Stimulated activated CD4-positive, alpha-beta T cell treated with anti-CD3 and anti-CD28 coated beads, Interleukin-2, amount 100 ng/mL, for 4 hours (primary cell): ENCODE measurements at regions not wholly inside any gene's neighbourhood (a gene's known extent, or its start where the extent isn't known, plus 50 kb on each side); places are given as distances from the start of the nearest gene placed in this dataset.

Experiments
- DNase-seq: peaks from one replicate; pipeline ENCODE4 v3.0.0-alpha.2; 2020; ENCODE audit warnings: low read depth

DNA sequence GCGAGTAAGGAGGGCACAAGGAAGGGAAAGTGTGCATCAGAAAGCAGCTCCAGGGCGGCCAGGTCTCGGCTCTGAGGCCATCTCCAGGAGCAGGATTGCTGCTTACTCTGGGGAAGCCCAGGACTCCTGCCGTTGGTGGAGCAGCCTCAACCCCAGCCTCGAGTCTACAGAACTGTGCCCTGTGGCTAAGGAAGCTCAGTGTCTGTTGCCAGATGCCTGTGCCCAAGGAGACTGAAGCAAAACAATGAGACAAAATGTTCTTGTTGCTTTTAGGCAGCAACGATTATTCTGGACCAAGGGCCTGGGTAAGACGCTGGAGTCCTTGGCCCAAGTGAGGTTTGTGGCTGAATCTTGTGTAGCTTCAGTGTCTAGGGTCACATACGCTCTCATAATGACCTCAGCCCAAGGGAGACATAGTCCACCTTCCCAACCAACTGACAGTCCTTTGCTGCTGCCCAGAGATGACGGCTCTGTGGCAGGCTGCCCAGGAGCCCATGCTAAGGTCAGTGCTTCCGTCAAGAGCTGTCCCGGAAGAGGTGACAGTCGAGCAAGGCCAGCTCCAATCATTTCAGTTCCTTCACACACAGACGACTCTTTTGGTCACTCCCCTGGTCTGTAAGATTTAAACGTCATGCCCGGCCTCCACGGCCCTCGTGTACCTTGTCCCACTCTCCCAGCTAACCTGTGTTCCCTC lies 223.8 kb downstream of the TTC32 start:
- no peak for DNase-seq

DNA sequence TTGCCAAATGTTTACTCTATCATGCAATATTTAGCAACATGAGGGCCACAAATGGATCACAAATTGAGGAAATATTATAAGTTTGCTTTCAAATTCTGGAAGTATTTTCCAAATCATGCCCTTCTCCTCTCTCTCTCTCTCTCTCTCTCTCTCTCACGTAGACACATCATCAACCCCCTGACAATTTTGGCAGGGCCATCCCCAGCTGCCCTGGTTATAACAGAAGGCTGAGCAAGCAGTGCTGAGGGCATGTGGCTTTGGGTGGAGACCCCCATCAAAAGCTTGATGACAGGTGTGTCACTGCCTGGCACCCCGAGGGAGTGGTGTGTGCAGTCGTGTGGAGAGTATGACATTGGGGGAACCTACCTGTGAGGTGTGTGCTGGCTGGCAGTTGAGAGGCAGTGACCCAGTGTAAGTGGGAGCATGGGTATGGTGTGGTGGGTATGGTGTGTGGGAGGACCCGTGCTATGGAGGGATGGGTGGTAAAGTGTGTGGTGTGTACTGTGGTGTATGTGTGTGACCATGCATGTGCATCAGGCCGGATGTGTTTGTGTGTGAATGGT lies 224.5 kb downstream of the TTC32 start:
- no peak for DNase-seq

DNA sequence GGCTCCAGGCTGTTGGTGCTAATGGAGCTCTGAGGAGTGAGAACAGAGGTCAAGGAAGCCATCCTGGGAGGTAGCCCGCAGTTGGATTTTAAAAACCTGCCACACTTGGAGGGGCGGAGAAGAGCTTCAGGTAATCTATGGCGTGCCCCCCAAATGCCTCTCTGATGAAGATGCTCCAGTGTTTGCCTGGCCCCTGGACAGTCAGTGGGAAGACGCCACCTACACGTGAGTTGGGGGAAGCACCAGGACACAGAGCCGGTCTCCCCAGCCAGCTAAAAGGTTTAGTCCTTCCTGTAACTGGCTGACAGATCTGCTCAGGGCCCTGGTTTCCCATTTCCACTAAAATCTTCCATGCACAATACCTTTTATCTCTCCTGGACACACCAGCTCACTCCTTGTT lies 225.0 kb downstream of the TTC32 start:
- DNase-seq = no peak

DNA sequence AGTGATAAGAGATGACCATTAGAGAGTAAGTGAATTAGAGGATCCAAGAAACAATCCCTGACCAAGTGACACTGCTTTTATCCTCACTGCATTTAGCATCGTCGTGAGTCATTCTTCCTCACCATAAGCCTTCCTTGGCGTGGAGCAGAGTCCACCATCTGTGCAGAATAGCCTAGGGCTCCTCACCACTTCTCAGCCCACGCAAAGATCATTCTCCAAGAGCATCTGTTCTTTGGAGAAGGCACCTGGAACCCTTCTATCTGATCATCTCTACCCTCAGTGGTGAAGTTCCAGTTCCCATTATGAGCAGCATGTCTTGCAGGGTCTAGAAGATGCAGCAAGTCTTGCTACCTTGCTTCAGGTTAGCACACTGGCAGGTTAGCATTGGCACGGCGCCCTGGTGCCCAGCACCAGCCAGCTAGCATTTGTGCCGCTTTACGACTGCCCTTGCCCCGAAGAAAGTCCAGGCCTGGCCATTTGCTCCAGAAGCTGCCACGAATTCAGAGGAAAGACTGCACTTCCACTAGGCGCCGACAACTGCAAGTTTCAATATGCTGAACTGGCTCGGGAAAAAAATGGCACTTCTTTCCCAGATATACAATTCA lies 225.8 kb downstream of the TTC32 start:
- DNase-seq = no peak

DNA sequence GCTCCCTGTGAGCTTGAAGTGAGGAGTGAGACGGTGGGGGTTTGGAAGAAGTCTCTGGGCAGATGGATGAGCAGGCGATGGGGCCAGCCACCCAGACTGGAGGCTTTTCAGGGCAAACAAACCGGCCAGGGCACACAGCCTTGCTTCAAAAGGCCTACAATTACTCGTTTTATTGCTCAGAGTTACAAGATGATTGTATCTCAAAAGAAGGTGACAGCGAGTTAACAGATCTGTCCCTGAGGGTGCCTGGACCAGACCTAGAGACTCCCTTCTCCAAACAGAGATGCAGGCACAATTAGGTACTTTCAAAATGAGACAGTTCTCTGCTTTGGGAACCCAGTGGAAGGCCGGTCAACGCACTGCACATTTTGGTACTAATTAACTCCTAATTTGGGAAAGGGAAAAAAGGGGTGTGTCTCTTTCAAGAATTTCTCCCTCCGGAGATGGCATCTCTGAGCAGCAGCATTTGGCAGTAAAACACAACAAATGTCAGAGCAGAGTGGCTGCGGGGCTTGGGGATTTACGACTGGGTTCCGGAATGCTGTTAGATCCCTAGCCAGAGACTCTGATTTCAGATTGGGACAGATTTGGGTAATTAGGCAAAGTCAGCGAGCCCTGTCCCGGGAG lies 226.7 kb downstream of the TTC32 start:
- no peak for DNase-seq

DNA sequence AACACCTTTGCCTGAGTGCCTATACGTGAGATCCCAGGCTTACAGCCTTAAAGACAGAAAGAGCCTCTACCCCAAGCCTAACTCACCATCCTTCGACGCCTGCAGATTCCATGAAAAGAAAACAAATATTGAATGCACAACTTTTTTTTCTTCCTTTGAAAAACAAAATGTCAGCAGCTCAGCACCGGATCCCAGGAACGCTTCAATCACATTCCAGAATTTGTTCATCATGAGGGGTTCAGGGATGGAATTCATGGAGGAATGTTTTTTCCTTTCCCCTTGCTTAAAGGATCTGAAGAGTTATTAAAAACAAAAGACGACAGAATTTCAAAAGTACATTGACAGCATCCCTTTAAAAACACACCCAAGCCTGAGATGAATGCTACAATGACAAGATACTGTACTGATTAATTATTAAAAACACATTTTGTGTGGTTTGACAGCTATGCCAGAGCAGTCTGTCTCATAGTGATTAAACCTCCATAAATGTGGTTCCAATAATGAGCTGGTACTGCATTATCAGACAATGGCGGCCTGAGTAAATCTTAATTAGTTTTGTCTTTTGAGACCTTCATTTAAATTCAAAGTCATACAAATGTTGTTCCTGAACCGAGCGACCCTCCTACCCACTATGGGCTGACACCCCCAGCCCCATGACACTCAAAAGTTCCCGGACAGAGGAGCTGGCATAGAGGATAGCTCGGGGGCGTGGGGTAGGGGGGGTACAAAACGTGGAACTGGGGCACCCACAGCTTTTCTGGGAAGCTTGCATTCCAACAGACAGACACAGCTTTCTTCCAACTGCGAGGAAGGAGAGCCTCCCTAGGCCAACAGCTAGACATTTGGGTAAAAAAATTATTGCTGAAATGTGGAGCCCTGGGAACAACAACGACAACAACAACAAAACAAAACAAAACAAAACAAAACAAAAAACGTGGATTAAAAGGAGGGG lies 227.5 kb downstream of the TTC32 start:
- DNase-seq = no peak

DNA sequence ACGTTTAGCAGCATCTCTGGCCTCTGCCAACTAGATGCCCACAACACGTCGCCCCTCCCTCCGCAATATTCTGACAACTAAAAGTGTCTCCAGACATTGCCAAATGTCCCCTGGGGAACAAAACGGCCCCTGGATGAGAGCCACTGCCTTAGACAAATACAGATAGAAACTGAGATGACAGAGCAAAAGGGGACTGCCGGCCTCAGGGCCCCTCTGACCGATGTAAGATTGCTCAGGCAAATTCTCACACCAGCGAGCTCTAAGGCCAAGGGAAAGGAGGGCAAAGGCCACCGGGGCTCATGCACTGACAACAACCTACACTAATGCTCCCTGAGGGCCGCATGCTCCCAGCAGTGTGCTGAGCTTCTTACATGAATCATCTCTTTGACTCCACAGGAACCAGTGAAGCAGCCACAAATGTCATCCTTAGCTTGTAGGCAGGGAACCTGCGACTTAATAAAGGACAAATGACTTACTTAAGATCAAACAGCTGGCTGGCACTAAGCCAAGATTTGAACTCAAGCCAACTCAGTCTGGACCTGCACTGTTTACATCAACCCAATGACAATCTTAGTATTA lies 228.5 kb downstream of the TTC32 start:
- DNase-seq = no peak

DNA sequence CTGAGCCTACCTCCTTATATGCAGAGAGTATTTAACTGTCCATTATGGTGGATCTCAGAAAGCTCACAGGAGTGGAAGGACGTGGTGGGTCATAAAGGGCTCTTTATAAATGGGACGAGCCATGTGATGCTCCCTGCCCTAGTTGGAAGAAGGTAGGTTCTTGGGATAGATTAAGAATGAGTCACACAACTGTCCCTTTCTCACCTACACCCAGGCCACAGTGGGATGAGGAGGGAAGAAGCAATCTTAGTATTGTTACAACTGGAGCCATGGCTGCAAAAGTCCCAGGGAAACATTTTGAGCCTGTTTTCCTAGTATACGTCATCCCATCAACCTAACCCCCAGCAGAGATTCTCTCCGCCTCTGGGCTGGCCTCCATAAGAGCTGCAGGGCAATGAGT lies 229.9 kb downstream of the TTC32 start:
- no peak for DNase-seq

DNA sequence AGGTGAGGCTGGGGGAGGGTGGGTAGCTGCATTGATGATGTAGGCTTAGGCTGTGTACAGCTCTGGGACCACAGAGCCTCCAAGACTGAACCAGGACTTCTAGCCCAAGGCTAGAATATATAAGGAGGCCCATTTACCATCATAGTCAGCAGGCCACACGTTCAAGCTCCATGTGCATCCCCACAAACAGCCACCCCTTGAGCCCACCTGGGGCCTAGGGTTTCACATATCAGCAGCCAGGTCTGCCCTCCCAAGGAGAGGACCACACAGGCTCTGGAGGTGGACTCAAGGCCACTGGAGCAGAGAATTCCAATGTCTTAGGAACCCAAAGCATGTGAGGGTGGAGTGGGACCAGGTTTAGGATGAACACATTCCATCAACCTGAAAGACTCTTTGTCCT lies 230.5 kb downstream of the TTC32 start:
- DNase-seq = no peak

DNA sequence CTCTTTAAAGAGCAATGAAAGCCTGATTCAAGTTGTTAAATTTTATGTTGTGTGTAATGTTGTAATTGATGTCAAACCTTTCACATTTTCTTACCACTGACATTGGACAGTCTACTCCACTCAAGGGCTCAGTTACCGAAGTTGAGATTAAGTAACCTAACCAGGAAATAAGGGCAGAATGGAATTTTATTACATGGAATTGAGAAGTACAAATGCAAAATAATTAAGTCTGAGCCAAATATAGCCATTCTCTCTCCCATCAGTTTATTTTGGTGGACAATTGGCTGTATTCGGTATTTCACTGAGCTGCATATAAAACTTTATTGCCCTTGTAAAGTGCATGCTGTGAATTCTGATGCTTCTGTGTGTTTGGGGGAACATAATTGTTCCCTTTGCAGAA lies 231.5 kb downstream of the TTC32 start:
- DNase-seq = no peak

DNA sequence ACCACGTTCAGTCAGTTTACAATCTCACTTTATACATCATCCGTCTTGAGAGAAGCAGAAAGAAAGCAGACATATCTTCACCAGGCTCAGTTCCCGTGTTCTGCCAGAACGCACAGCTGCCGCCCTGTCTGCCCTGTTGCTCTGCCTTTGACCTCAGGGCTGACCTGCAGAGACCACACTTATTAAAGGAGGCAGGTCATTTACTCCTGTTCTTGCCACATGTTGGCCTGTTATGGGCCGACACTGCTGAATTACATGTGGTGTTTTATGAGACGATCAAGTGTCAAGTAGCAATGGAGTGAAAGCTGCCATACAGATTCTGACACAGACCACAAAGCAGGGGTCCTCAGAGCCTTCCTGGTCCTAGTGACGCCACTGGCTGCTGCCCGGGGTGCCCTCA lies 232.2 kb downstream of the TTC32 start:
- DNase-seq = no peak

DNA sequence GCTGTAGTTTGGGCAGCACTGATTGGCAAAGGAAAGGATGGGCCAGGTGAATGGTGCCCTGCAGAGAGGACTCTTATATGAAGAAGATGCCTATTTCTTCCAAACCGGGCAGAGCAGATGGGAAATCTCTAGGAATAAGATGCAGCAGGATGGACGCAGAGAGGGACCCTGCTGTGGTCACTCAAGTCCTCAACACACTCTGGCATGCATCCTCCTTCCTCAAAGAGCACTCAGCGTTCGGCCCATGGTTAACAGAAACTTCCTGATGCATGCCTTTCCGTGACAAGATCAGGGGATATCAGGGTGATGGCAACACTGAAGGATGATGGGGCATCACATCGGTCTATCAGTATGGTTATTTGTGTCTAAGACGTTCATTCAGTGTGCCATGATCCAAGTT lies 232.7 kb downstream of the TTC32 start:
- no peak for DNase-seq

DNA sequence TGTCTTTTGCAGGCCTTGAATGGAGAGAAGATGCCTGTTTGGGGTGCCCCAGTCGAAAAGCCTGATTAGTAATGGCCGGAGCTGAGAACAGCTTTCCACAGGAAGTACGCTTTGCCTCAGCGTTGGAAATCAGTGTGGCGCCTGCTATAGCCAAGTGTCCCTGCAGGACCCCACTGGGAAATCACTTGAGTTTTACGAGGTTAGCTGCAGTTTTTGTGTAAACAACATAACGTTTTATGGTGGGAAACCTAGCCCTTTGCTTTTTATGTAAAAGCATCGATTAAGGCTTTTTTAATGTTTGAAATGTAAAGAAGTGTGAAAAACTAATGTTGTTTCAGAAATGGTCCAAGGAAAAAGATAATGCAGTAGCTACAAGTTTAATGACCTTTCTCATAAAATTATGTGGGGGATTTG lies 234.2 kb downstream of the TTC32 start:
- no peak for DNase-seq

DNA sequence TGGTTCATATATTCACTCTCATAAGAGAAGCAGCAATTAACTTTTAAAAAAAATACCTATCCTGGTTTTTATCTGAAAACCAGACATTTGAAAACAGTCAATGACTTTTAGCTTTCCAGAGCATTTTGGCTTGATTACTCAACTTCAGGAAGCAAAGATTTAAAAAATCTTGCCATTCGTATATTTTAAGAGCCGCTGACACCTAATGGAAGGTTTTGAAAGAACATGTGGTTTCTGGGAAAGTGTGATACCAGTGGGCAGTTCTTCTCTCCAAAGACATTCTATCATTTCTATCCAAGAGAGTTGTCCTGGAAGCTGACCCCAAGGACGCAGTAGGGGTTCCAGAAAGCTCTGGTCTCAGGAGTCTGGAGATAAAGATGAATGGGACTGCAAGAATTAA lies 234.7 kb downstream of the TTC32 start:
- no peak for DNase-seq

DNA sequence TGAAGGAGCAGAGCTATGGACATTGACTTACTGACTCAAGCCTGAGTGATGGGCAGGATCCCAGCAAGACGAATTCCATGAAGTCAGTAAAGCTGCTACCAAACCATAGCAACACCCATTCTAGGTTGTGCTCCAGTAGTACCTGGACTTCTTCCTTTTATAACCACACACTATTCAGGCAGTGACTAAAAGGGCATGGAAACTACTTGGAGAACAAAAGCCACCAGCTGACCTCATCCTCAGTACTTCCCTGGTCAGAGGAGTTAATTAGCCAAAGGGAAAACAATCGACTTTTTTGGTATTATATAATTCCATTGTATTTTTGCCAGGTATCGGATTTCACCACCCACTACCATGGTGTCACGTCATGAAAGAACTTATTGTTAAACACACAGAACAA lies 237.1 kb downstream of the TTC32 start:
- DNase-seq = no peak

DNA sequence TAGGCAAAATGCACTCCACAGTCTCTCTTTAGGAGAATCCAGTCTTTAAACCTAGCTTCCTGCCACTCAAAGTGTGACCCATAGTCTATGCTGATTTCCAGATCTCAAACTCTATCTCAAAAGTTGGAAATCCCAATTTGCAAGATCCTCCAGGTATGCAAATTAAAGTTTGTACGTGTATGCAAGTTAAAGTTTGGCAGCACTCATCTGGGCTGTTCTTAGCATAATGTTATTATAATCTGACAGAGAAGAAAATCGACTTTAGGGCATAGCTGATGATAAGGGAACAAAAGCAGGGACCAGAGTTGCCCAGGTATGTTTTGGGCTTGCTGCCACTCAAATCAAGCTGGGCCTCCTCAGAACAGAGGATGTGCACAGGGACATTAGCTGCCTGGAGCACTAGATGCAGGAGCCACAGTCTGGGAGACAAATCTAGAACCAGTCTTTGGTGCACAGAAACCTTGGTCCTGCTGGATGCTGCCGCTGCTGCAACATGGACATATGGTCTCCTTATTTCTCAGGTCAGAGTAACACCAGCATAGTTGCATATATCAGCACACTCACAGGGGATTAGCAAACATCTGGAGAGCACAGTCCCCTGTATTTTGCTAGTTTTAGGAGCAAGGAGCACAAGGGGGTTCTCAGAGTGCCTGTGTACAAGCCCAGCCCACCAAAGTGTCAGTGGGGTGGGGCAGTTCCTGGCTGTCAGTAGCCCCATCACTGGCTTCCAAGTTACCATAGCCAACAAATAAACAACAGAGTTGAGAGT lies 242.6 kb downstream of the TTC32 start:
- no peak for DNase-seq

DNA sequence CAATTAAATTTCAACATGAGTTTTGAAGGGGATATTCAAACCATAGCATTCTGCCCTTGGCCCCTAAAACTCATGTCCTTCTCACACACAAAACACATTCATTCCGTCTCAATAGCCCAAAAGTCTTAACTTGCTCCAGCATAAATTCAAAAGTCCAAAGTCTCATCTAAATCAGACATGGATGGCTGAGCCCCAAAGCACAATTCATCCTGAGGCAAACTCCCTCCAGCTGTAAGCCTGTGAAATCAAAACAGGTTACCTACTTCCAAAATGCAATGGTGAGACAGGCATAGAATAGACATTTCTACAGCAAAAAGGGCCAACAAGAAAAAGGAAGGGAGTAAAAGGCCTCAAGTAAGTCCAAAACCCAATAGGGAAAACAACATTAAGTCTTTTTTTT lies 245.8 kb downstream of the TTC32 start:
- no peak for DNase-seq

DNA sequence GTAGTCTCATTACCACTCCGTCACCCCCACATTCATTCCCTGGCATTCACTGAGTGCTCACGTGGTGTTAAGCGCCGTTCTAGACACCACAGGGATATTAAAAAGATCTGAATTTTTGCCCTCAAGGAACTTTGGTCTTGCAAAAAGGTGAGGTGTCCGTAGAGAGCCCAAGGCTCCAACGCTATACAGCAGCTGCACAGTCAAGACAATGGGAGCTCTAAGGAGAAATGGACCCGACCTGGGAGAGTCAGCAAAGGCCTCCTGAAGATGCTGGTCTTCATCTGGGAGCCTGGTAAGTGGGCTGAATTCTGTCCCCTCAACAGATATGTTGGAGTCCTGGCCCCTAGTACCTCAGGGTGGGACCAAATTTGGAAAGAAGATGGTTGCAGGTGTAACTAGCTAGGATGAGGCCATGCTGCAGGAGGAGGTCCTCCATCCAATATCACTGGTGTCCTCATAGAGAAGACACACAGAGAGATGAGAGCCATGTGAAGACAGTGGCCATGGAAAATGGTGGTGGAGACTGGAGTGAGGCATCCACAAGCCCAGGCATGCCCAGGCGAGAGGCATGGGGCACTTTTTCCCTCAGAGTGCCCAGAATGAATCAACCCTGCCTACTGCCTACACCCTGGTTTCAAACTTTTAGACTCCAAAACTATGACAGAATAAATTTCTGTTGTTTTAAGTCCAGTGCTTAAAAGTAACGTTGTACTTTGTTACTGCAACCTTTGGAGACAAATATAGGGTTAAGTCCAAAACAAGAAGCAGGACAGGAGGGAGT lies 247.3 kb downstream of the TTC32 start:
- DNase-seq = no peak

DNA sequence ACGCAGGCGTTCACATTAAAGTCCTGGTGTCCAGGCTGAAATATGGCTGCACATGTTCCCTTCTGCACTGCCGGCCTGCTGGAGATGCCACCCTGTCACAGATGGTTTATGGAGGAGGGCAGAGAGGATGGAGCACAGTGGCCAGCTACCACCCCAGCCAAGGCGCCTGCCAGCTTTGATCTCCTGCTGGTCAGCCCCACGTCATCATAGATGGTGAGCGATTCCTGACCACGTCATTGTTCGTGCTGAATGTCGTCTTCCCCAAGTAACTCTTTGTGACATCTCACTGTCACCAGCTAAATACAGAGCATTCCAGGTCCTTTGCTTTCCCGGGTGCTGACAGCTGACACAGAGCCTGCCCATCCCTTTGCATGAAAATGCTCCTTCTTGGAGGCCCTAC lies 248.3 kb downstream of the TTC32 start:
- DNase-seq = no peak

DNA sequence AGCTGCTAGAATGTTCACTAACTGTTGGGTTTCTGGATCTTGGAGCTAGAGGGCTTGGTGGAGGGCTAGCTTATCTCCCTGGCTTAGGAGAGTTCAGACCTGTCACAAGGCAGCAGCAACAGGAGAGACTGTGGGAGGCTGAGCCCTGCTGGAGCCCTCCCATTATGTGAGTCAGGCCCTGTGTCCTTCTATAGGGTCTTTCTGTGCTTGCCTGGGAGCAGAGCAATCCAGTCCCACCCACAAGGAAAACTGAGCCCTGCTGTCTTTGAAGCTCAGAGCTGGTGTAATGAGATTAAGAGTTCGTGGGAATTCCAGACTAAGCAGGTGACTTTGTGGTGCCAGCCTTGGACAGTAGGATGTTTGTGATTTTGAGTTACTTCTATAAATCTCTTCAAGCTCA lies 249.0 kb downstream of the TTC32 start:
- DNase-seq = no peak
